OCI-LY7 (cell line): ENCODE measurements at regions not wholly inside any gene's neighbourhood (a gene's known extent, or its start where the extent isn't known, plus 50 kb on each side); places are given as distances from the start of the nearest gene placed in this dataset.

ENCODE experiments used
- EZH2phosphoT487 ChIP-seq: fragments of 200-600 bp; sonication (generic); IDR thresholded peaks from 2 replicates; pipeline ENCODE4 v1.6.1; 2018; ENCODE audit warnings: low read depth, borderline replicate concordance, mild to moderate bottlenecking, mixed run types, antibody characterized with exemption, low read length, moderate library complexity, mixed read lengths
- TF ChIP-seq, protein P1 (sequence below): fragments of 200-600 bp; sonication (generic); conservative IDR thresholded peaks from 2 replicates; pipeline ENCODE4 v1.5.1; 2014; ENCODE audit warnings: mild to moderate bottlenecking, antibody characterized with exemption, low read length, moderate library complexity, mixed read lengths

DNA sequence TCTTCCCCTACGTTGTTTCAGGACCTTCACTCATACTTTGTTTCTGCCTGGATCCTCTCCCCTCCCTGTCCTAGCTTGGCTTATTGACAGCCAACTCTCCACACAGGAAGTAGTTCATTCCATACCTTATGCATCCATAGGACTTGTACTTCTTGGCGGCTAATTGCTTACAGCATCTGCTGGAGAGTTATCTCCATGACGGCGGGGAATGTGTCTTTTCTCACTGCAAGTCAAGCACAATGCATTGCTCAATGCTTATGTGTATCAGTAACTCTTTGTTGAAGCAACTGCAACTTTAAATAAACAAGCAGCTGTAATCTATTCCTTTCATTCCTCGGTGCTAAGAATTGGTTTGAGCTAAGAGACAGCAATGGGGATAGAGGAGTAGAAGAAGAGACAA is 551.3 kb upstream of the EPHA7 start:
- TF ChIP-seq, protein P1, sequence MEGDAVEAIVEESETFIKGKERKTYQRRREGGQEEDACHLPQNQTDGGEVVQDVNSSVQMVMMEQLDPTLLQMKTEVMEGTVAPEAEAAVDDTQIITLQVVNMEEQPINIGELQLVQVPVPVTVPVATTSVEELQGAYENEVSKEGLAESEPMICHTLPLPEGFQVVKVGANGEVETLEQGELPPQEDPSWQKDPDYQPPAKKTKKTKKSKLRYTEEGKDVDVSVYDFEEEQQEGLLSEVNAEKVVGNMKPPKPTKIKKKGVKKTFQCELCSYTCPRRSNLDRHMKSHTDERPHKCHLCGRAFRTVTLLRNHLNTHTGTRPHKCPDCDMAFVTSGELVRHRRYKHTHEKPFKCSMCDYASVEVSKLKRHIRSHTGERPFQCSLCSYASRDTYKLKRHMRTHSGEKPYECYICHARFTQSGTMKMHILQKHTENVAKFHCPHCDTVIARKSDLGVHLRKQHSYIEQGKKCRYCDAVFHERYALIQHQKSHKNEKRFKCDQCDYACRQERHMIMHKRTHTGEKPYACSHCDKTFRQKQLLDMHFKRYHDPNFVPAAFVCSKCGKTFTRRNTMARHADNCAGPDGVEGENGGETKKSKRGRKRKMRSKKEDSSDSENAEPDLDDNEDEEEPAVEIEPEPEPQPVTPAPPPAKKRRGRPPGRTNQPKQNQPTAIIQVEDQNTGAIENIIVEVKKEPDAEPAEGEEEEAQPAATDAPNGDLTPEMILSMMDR = no peak
- no peak for TF ChIP-seq EZH2phosphoT487
